ENCODE measurements at regions not wholly inside any gene's neighbourhood (a gene's known extent, or its start where the extent isn't known, plus 50 kb on each side); places are given as distances from the start of the nearest gene placed in this dataset.

- H3K9me3 ChIP-seq (replicated peaks; ENCODE audit: low read length): no peaks in the 10 kb centered on the region
- H3K9ac ChIP-seq (ENCODE audit: low read depth, low read length): no peak overlapping the region
- H3K4me2 ChIP-seq (ENCODE audit: low read length): no peak overlapping the region
- H3K4me3 ChIP-seq (ENCODE audit: low read length): no peak overlapping the region
- no peaks in the 10 kb centered on the region for H3K27me3 ChIP-seq (ENCODE audit: control insufficient read depth, insufficient read depth, low read length)
- no peaks in the 10 kb centered on the region for H3K36me3 ChIP-seq (ENCODE audit: insufficient read depth, low read length)
- H3K4me1 ChIP-seq (ENCODE audit: control insufficient read depth, insufficient read depth, low read length): no peaks in the 10 kb centered on the region
These were observed 267.7 kb upstream of the PROX1 start for GRCh38 chr1:213720032-213720431.

- H3K9ac ChIP-seq (ENCODE audit: low read depth, low read length): no peak overlapping the region
- no peak overlapping the region for H3K4me2 ChIP-seq (ENCODE audit: low read length)
- no peaks in the 10 kb centered on the region for H3K36me3 ChIP-seq (ENCODE audit: insufficient read depth, low read length)
- no peaks in the 10 kb centered on the region for H3K9me3 ChIP-seq (replicated peaks; ENCODE audit: low read length)
- no peak overlapping the region for H3K4me3 ChIP-seq (ENCODE audit: low read length)
- no peaks in the 10 kb centered on the region for H3K27me3 ChIP-seq (ENCODE audit: control insufficient read depth, insufficient read depth, low read length)
- H3K4me1 ChIP-seq (ENCODE audit: control insufficient read depth, insufficient read depth, low read length): no peaks in the 10 kb centered on the region
These were observed 264.6 kb upstream of the PROX1 start for GRCh38 chr1:213723187-213723586.

GRCh38 chr1:213724640-213725536 lies 262.9 kb upstream of the PROX1 start:
- Histone ChIP-seq H3K9ac (ENCODE audit: low read depth, low read length) (no peak overlapping the region), H3K4me2 (ENCODE audit: low read length) (no peak overlapping the region), H3K36me3 (ENCODE audit: insufficient read depth, low read length) (no peaks in the 10 kb centered on the region), H3K9me3 (replicated peaks; ENCODE audit: low read length) (no peaks in the 10 kb centered on the region), H3K27me3 (ENCODE audit: control insufficient read depth, insufficient read depth, low read length) (no peaks in the 10 kb centered on the region), H3K4me1 (ENCODE audit: control insufficient read depth, insufficient read depth, low read length) (no peaks in the 10 kb centered on the region), H3K4me3 (ENCODE audit: low read length) (no peak overlapping the region)

- Histone ChIP-seq H3K4me2 (ENCODE audit: low read length) (no peak overlapping the region), H3K27me3 (ENCODE audit: control insufficient read depth, insufficient read depth, low read length) (no peaks in the 10 kb centered on the region), H3K9me3 (replicated peaks; ENCODE audit: low read length) (no peaks in the 10 kb centered on the region), H3K4me1 (ENCODE audit: control insufficient read depth, insufficient read depth, low read length) (no peaks in the 10 kb centered on the region), H3K9ac (ENCODE audit: low read depth, low read length) (no peak overlapping the region), H3K4me3 (ENCODE audit: low read length) (no peak overlapping the region), H3K36me3 (ENCODE audit: insufficient read depth, low read length) (no peaks in the 10 kb centered on the region)
These were observed 259.8 kb upstream of the PROX1 start for GRCh38 chr1:213727853-213728592.

- Histone ChIP-seq H3K4me1 (ENCODE audit: control insufficient read depth, insufficient read depth, low read length) (no peaks in the 10 kb centered on the region), H3K9ac (ENCODE audit: low read depth, low read length) (no peak overlapping the region), H3K4me2 (ENCODE audit: low read length) (no peak overlapping the region), H3K9me3 (replicated peaks; ENCODE audit: low read length) (no peaks in the 10 kb centered on the region), H3K4me3 (ENCODE audit: low read length) (no peak overlapping the region), H3K36me3 (ENCODE audit: insufficient read depth, low read length) (no peaks in the 10 kb centered on the region), H3K27me3 (ENCODE audit: control insufficient read depth, insufficient read depth, low read length) (no peaks in the 10 kb centered on the region)
These were observed 258.9 kb upstream of the PROX1 start for GRCh38 chr1:213728593-213729536.

GRCh38 chr1:213733705-213734104 lies 254.1 kb upstream of the PROX1 start:
- no peaks in the 10 kb centered on the region for H3K4me1 ChIP-seq (ENCODE audit: control insufficient read depth, insufficient read depth, low read length)
- no peaks in the 10 kb centered on the region for H3K9me3 ChIP-seq (replicated peaks; ENCODE audit: low read length)
- H3K9ac ChIP-seq (ENCODE audit: low read depth, low read length): no peak overlapping the region
- H3K27me3 ChIP-seq (ENCODE audit: control insufficient read depth, insufficient read depth, low read length): no peaks in the 10 kb centered on the region
- H3K36me3 ChIP-seq (ENCODE audit: insufficient read depth, low read length): no peaks in the 10 kb centered on the region
- H3K4me3 ChIP-seq (ENCODE audit: low read length): no peak overlapping the region
- no peak overlapping the region for H3K4me2 ChIP-seq (ENCODE audit: low read length)

GRCh38 chr1:213737398-213738035 lies 250.3 kb upstream of the PROX1 start:
- no peaks in the 10 kb centered on the region for H3K4me1 ChIP-seq (ENCODE audit: control insufficient read depth, insufficient read depth, low read length)
- no peaks in the 10 kb centered on the region for H3K36me3 ChIP-seq (ENCODE audit: insufficient read depth, low read length)
- no peak overlapping the region for H3K4me3 ChIP-seq (ENCODE audit: low read length)
- H3K9ac ChIP-seq (ENCODE audit: low read depth, low read length): no peak overlapping the region
- H3K9me3 ChIP-seq (replicated peaks; ENCODE audit: low read length): no peaks in the 10 kb centered on the region
- no peak overlapping the region for H3K4me2 ChIP-seq (ENCODE audit: low read length)
- H3K27me3 ChIP-seq (ENCODE audit: control insufficient read depth, insufficient read depth, low read length): no peaks in the 10 kb centered on the region

- Histone ChIP-seq H3K9ac (ENCODE audit: low read depth, low read length) (no peak overlapping the region), H3K27me3 (ENCODE audit: control insufficient read depth, insufficient read depth, low read length) (no peaks in the 10 kb centered on the region), H3K4me1 (ENCODE audit: control insufficient read depth, insufficient read depth, low read length) (no peaks in the 10 kb centered on the region), H3K4me2 (ENCODE audit: low read length) (no peak overlapping the region), H3K4me3 (ENCODE audit: low read length) (no peak overlapping the region), H3K36me3 (ENCODE audit: insufficient read depth, low read length) (no peaks in the 10 kb centered on the region), H3K9me3 (replicated peaks; ENCODE audit: low read length) (no peaks in the 10 kb centered on the region)
These were observed 249.1 kb upstream of the PROX1 start for GRCh38 chr1:213738658-213739057.

- Histone ChIP-seq H3K27me3 (ENCODE audit: control insufficient read depth, insufficient read depth, low read length) (no peaks in the 10 kb centered on the region), H3K4me3 (ENCODE audit: low read length) (no peak overlapping the region), H3K9ac (ENCODE audit: low read depth, low read length) (no peak overlapping the region), H3K9me3 (replicated peaks; ENCODE audit: low read length) (no peaks in the 10 kb centered on the region), H3K36me3 (ENCODE audit: insufficient read depth, low read length) (no peaks in the 10 kb centered on the region), H3K4me1 (ENCODE audit: control insufficient read depth, insufficient read depth, low read length) (no peaks in the 10 kb centered on the region), H3K4me2 (ENCODE audit: low read length) (no peak overlapping the region)
These were observed 244.8 kb upstream of the PROX1 start for GRCh38 chr1:213742992-213743391.

GRCh38 chr1:213744780-213745179 lies 243.0 kb upstream of the PROX1 start:
- Histone ChIP-seq H3K9me3 (replicated peaks; ENCODE audit: low read length) (no peaks in the 10 kb centered on the region), H3K4me1 (ENCODE audit: control insufficient read depth, insufficient read depth, low read length) (no peaks in the 10 kb centered on the region), H3K36me3 (ENCODE audit: insufficient read depth, low read length) (no peaks in the 10 kb centered on the region), H3K4me3 (ENCODE audit: low read length) (no peak overlapping the region), H3K4me2 (ENCODE audit: low read length) (no peak overlapping the region), H3K9ac (ENCODE audit: low read depth, low read length) (no peak overlapping the region), H3K27me3 (ENCODE audit: control insufficient read depth, insufficient read depth, low read length) (no peaks in the 10 kb centered on the region)

GRCh38 chr1:213745451-213745850 lies 242.3 kb upstream of the PROX1 start:
- Histone ChIP-seq H3K27me3 (ENCODE audit: control insufficient read depth, insufficient read depth, low read length) (no peaks in the 10 kb centered on the region), H3K4me3 (ENCODE audit: low read length) (no peak overlapping the region), H3K36me3 (ENCODE audit: insufficient read depth, low read length) (no peaks in the 10 kb centered on the region), H3K9ac (ENCODE audit: low read depth, low read length) (no peak overlapping the region), H3K9me3 (replicated peaks; ENCODE audit: low read length) (no peaks in the 10 kb centered on the region), H3K4me2 (ENCODE audit: low read length) (no peak overlapping the region), H3K4me1 (ENCODE audit: control insufficient read depth, insufficient read depth, low read length) (no peaks in the 10 kb centered on the region)
